ENCODE measurements at regions not wholly inside any gene's neighbourhood (a gene's known extent, or its start where the extent isn't known, plus 50 kb on each side); places are given as distances from the start of the nearest gene placed in this dataset.

DNA sequence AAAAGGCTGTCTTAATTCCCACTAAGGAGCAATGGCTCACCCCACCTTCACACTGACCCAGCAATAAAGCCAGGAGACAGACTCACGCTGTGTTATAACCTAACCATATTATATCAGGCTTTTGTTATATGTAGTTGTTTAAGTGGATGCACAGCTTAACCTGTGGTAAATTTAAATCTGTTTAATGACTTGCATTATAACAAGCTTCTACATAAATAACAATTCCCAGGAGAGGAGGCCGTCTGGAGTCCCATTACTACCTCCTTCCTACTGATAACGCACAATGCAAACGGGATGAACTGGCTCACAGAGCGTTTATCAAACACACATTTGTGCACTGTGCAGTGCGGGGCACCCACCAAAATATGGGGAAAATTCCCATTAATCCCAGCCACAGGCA lies 102.1 kb upstream of the MGMT start:
- DNase-seq (ENCODE audit: low read depth in 2 of 3, low spot score in 2 of 3) = no peak

DNA sequence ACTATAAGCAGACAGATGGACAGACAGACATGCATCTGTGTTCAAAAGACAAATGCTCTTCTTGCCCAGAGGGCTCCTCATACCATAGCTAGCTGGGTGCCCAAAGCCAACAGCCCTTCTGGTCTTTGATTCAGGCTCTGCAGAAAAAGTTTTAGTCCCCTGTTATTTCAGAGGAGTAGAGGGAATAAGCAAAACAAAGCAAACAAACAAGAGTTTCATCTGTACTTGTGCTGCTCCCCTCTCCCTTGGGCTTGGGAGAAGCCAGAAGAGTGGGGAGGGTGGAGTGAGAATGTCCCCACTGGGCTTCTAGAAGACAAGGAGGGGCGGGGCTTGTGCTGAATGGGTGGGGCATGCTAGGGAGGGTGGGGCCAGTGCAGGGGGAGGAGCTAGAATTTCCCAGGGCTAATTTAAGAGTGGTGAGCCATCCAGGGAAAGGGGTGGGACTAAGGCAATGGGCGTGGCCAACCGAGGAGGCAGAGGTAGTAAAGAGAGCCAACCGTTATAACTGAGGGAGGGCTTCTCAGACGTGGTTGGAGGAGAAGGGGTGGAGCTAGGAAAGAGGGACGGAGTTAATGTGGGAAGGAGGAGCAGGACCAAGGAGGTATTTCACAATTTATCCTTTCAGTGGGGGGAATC lies 101.2 kb upstream of the MGMT start:
- DNase-seq (ENCODE audit: low read depth in 2 of 3, low spot score in 2 of 3) = no peak

- DNase-seq (ENCODE audit: low read depth in 2 of 3, low spot score in 2 of 3) = no peak
Observed at GRCh38 chr10:129366450-129366849, 100.6 kb upstream of the MGMT start.

- no peak for DNase-seq (ENCODE audit: low read depth in 2 of 3, low spot score in 2 of 3)
Observed at GRCh38 chr10:129369566-129369965, 97.5 kb upstream of the MGMT start.

- DNase-seq (ENCODE audit: low read depth in 2 of 3, low spot score in 2 of 3) = no peak
Observed at GRCh38 chr10:129371541-129371940, 95.5 kb upstream of the MGMT start.

- DNase-seq (ENCODE audit: low read depth in 2 of 3, low spot score in 2 of 3) = no peak
Observed at GRCh38 chr10:129372172-129372571, 94.9 kb upstream of the MGMT start.

DNA sequence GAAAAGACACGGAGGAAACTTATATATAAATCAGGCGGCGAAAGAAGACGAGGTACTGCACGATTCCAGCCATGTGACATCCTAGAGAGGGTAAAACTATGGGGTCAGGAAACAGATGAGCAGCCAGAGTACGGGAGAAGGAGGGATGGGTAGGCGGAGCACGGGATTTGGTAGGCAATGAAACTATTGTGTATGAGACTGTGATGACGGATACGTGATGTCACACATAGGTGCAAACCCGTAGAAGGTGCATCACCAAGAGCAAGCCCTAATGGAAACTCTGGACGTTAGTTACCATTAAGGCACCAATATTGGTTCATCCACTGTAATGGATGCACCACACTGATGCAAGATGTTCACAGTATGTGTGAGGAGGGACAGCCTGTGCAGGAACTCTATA lies 93.8 kb upstream of the MGMT start:
- no peak for DNase-seq (ENCODE audit: low read depth in 2 of 3, low spot score in 2 of 3)

GRCh38 chr10:129373718-129374117 lies 93.3 kb upstream of the MGMT start:
- no peak for DNase-seq (ENCODE audit: low read depth in 2 of 3, low spot score in 2 of 3)

GRCh38 chr10:129375171-129375570 lies 91.9 kb upstream of the MGMT start:
- no peak for DNase-seq (ENCODE audit: low read depth in 2 of 3, low spot score in 2 of 3)

GRCh38 chr10:129375912-129376311 lies 91.1 kb upstream of the MGMT start:
- DNase-seq (ENCODE audit: low read depth in 2 of 3, low spot score in 2 of 3) = no peak

DNA sequence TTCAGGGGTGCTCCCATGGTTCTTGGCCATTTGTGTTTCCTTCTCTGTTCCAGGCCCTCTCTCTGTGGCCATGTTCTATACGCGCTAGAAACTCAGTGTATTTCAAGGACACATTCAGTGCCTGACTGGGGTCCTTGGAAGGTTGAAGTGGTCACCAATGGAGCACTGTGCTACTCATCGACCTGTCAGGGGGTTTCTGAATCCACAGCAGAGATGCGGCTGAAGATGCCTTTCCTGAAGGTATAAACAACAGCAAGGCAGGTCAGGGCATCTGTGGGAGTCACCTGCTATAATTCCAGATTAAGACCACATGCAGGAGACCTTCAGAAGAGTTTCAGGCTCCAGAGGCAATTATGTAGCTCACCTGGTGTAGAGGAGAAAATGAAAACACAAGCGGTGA lies 86.8 kb upstream of the MGMT start:
- no peak for DNase-seq (ENCODE audit: low read depth in 2 of 3, low spot score in 2 of 3)

- no peak for DNase-seq (ENCODE audit: low read depth in 2 of 3, low spot score in 2 of 3)
Observed at GRCh38 chr10:129381741-129382140, 85.3 kb upstream of the MGMT start.

GRCh38 chr10:129382401-129382800 lies 84.6 kb upstream of the MGMT start:
- no peak for DNase-seq (ENCODE audit: low read depth in 2 of 3, low spot score in 2 of 3)

GRCh38 chr10:129383651-129384050 lies 83.4 kb upstream of the MGMT start:
- no peak for DNase-seq (ENCODE audit: low read depth in 2 of 3, low spot score in 2 of 3)

DNA sequence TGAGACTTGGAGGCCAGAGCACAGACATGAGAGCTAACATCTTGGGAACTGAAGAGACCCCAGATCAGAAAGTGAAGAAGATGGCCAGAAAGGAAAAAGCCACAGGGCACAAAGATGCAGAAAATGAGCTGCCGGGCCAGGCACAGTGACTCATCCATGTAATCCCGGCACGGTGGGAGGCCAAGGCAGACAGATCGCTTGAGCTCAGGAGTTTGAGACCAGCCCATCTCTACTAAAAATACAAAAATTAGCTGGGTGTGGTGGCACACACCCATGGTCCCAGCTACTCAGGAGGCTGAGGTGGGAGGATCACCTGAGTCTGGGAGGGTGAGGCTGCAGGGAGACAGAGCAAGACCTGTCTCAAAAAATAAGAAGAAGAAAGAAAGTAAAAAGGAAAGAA lies 81.4 kb upstream of the MGMT start:
- no peak for DNase-seq (ENCODE audit: low read depth in 2 of 3, low spot score in 2 of 3)

DNA sequence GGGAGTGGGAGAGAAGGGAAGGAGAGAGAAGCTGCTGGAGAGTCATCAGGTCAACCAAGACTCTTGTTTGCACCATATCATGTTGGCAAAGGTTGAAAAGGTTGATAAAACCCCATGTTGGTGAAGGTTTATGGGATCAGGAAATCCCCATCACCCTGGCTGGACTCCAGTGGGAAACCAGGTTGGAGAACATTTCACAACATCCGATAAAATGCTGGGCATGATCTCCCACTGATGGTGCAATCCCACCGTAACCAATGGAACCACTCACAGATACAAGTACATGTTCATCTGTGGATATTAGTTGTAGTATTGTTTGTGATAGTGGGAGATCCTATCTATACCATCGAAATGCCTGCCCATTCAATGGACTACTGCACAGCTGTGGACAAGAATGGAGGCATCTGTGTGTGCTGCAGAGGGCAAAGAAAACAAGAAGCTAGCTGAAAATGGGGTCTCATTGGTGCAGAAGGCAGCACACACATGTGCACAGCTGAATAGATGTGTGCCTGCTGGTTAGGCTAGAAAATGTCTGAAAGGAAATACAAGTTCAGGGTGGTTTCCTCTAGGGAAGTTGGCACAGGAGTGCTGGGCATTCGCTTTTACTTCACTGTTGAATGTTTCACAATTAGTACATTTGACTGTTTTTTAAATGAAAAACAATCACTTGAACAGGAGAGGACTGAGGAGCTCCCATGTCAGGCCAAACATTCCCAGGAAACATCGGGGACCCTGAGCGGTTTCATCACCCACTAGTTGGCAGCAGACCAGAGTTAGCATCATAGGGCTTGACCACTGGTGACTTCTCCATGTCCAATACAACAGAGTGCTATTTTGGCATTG lies 80.4 kb upstream of the MGMT start:
- no peak for DNase-seq (ENCODE audit: low read depth in 2 of 3, low spot score in 2 of 3)

- DNase-seq (ENCODE audit: low read depth in 2 of 3, low spot score in 2 of 3) = no peak
Observed at GRCh38 chr10:129387258-129387525, 79.8 kb upstream of the MGMT start.

- DNase-seq (ENCODE audit: low read depth in 2 of 3, low spot score in 2 of 3) = no peak
Observed at GRCh38 chr10:129388435-129388834, 78.6 kb upstream of the MGMT start.

DNA sequence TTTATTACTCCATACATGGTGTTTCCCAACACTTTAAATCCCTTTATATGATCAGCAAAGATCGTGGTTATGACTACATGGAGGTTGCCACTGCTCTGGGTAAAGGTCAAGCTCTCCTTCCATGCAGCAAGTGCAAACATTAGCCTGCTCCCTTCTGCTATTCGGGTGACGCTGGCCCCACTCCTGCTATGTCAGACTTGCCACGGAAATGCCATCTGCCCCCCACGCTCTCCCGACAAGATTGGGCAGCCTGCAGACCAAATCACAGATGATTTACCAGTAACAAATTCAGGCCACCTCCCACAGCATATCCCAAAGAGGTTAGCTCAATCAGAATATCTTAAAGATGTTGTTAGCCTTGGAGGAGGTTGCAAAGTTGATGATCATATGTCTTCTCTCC lies 77.8 kb upstream of the MGMT start:
- DNase-seq (ENCODE audit: low read depth in 2 of 3, low spot score in 2 of 3) = no peak

GRCh38 chr10:129390147-129390546 lies 76.9 kb upstream of the MGMT start:
- DNase-seq (ENCODE audit: low read depth in 2 of 3, low spot score in 2 of 3) = no peak

GRCh38 chr10:129390726-129391125 lies 76.3 kb upstream of the MGMT start:
- no peak for DNase-seq (ENCODE audit: low read depth in 2 of 3, low spot score in 2 of 3)

DNA sequence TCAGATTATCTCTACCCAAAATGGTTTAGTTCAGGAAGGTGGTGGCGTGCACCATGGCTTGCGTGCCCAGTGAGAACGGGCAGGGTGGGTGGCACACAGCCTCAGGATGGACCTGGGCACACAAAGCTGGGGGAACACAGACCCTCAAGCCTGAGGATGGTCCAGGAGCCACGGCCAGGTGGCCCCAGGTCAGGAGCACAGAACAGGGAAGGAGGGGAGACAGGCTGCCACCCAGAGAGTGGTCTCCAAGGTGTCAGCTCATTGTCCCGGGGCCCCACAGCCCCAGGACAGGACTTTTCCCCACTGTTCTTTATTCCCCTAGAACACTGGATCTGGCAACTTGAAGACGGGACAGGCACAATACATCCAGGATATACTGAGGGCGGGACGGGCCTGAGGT lies 75.6 kb upstream of the MGMT start:
- no peak for DNase-seq (ENCODE audit: low read depth in 2 of 3, low spot score in 2 of 3)

DNA sequence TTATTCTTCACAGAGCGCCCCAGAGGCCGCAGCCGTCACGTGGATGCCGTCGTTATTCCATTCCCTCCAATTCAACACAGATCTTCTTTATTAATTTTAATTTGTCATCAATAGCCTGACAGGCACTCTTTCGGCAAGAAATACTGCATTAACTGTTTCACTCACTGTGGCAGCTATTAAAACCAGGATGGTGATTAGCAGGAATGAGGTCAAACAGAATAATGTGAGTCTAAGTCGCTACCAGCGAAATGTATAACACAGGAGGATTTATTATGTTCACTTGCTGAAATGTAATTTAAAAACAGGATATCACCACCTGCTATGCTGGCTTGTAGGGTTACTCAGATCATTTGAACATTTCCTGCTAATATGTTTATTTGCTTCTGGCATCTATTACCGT lies 74.2 kb upstream of the MGMT start:
- DNase-seq (ENCODE audit: low read depth in 2 of 3, low spot score in 2 of 3) = no peak
